ENCODE measurements at regions not wholly inside any gene's neighbourhood (a gene's known extent, or its start where the extent isn't known, plus 50 kb on each side); places are given as distances from the start of the nearest gene placed in this dataset.
"Not testable (repeated sequence)": the region's sequence is repeated elsewhere in the genome, so short reads cannot be mapped to it uniquely, and the experiment has no call there.

- no peaks in the 10 kb centered on the region for H3K9me3 ChIP-seq (replicated peaks)
- no peak for DNase-seq
These were observed 406.2 kb upstream of the FTMT start for GRCh38 chr5:121445511-121445910.

GRCh38 chr5:121462441-121462840, 389.2 kb upstream of the FTMT start:
- H3K4me1 ChIP-seq = no peaks in the 10 kb centered on the region
- no peaks in the 10 kb centered on the region for H3K36me3 ChIP-seq
- DNase-seq = no peak
- H3K9me3 ChIP-seq (replicated peaks) = no peaks in the 10 kb centered on the region
- no peak overlapping the region for H3K27ac ChIP-seq
- no peaks in the 10 kb centered on the region for H3K27me3 ChIP-seq
- H3K4me3 ChIP-seq = no peak overlapping the region

More at GRCh38 chr5:121445511-121445910, 406.2 kb upstream of the FTMT start:
- Histone ChIP-seq H3K27me3 (no peaks in the 10 kb centered on the region), H3K27ac (no peak overlapping the region), H3K4me1 (no peaks in the 10 kb centered on the region), H3K36me3 (no peaks in the 10 kb centered on the region), H3K4me3 (no peak overlapping the region)

- H3K4me1 ChIP-seq; H3K4me3 ChIP-seq; H3K27me3 ChIP-seq; DNase-seq; H3K9me3 ChIP-seq (replicated peaks); H3K27ac ChIP-seq; H3K36me3 ChIP-seq: not testable (repeated sequence)
These were observed 380.5 kb upstream of the FTMT start for GRCh38 chr5:121471222-121471621.

- Histone ChIP-seq H3K4me3 (no peak overlapping the region), H3K27ac (no peak overlapping the region), H3K27me3 (no peaks in the 10 kb centered on the region)
These were observed 373.0 kb upstream of the FTMT start for GRCh38 chr5:121478636-121479035.

GRCh38 chr5:121479337-121479736, 372.3 kb upstream of the FTMT start:
- no peak overlapping the region for H3K4me3 ChIP-seq
- no peaks in the 10 kb centered on the region for H3K9me3 ChIP-seq (replicated peaks)
- no peak overlapping the region for H3K27ac ChIP-seq
- H3K36me3 ChIP-seq = no peaks in the 10 kb centered on the region
- H3K27me3 ChIP-seq = no peaks in the 10 kb centered on the region
- H3K4me1 ChIP-seq = no peaks in the 10 kb centered on the region
- no peak for DNase-seq

More at GRCh38 chr5:121478636-121479035, 373.0 kb upstream of the FTMT start:
- H3K4me1 ChIP-seq = no peaks in the 10 kb centered on the region
- no peaks in the 10 kb centered on the region for H3K9me3 ChIP-seq (replicated peaks)
- H3K36me3 ChIP-seq = no peaks in the 10 kb centered on the region
- no peak for DNase-seq

- DNase-seq = no peak
- no peak overlapping the region for H3K27ac ChIP-seq
- no peak overlapping the region for H3K4me3 ChIP-seq
- no peaks in the 10 kb centered on the region for H3K9me3 ChIP-seq (replicated peaks)
- H3K4me1 ChIP-seq = no peaks in the 10 kb centered on the region
- no peaks in the 10 kb centered on the region for H3K27me3 ChIP-seq
- H3K36me3 ChIP-seq = no peaks in the 10 kb centered on the region
These were observed 366.4 kb upstream of the FTMT start for GRCh38 chr5:121485281-121485680.

GRCh38 chr5:121485999-121486398, 365.7 kb upstream of the FTMT start:
- H3K36me3 ChIP-seq; H3K9me3 ChIP-seq (replicated peaks); H3K27me3 ChIP-seq; H3K4me1 ChIP-seq; H3K27ac ChIP-seq; H3K4me3 ChIP-seq; DNase-seq: not testable (repeated sequence)

- DNase-seq = no peak
- no peaks in the 10 kb centered on the region for H3K9me3 ChIP-seq (replicated peaks)
- H3K36me3 ChIP-seq = no peaks in the 10 kb centered on the region
- no peaks in the 10 kb centered on the region for H3K27me3 ChIP-seq
- no peaks in the 10 kb centered on the region for H3K4me1 ChIP-seq
- H3K4me3 ChIP-seq = no peak overlapping the region
- no peak overlapping the region for H3K27ac ChIP-seq
These were observed 361.7 kb upstream of the FTMT start for GRCh38 chr5:121489972-121490371.

GRCh38 chr5:121497176-121497575, 354.5 kb upstream of the FTMT start:
- Histone ChIP-seq H3K4me1 (no peaks in the 10 kb centered on the region), H3K4me3 (no peak overlapping the region), H3K27ac (no peak overlapping the region), H3K9me3 (replicated peaks) (no peaks in the 10 kb centered on the region), H3K27me3 (no peaks in the 10 kb centered on the region), H3K36me3 (no peaks in the 10 kb centered on the region)
- DNase-seq = no peak

- H3K36me3 ChIP-seq = no peaks in the 10 kb centered on the region
- DNase-seq = no peak
- H3K27me3 ChIP-seq = no peaks in the 10 kb centered on the region
- no peak overlapping the region for H3K4me3 ChIP-seq
- no peak overlapping the region for H3K27ac ChIP-seq
- H3K9me3 ChIP-seq (replicated peaks) = no peaks in the 10 kb centered on the region
- no peaks in the 10 kb centered on the region for H3K4me1 ChIP-seq
These were observed 351.4 kb upstream of the FTMT start for GRCh38 chr5:121500310-121500709.

GRCh38 chr5:121503111-121503840, 348.4 kb upstream of the FTMT start:
- Histone ChIP-seq H3K4me3 (no peak overlapping the region), H3K36me3 (no peaks in the 10 kb centered on the region)
- DNase-seq = peak; percentile 17 to 61

GRCh38 chr5:121516997-121517396, 334.7 kb upstream of the FTMT start:
- Histone ChIP-seq H3K27ac (no peak overlapping the region), H3K27me3 (peaks cover 3% of the 10 kb centered on the region; the same call in 1 of the 2 replicates), H3K4me3 (no peak overlapping the region), H3K4me1 (no peaks in the 10 kb centered on the region), H3K36me3 (no peaks in the 10 kb centered on the region), H3K9me3 (replicated peaks) (no peaks in the 10 kb centered on the region)
- DNase-seq = no peak

More at GRCh38 chr5:121503111-121503840, 348.4 kb upstream of the FTMT start:
- H3K27ac ChIP-seq = no peak overlapping the region
- no peaks in the 10 kb centered on the region for H3K4me1 ChIP-seq
- no peaks in the 10 kb centered on the region for H3K9me3 ChIP-seq (replicated peaks)
- no peaks in the 10 kb centered on the region for H3K27me3 ChIP-seq

GRCh38 chr5:121525706-121526105, 326.0 kb upstream of the FTMT start:
- no peak overlapping the region for H3K4me3 ChIP-seq
- DNase-seq = no peak
- H3K27ac ChIP-seq = no peak overlapping the region
- H3K9me3 ChIP-seq (replicated peaks) = no peaks in the 10 kb centered on the region
- H3K4me1 ChIP-seq = no peaks in the 10 kb centered on the region
- no peaks in the 10 kb centered on the region for H3K36me3 ChIP-seq
- no peaks in the 10 kb centered on the region for H3K27me3 ChIP-seq

- Histone ChIP-seq H3K4me3 (no peak overlapping the region), H3K27ac (no peak overlapping the region), H3K9me3 (replicated peaks) (no peaks in the 10 kb centered on the region), H3K36me3 (no peaks in the 10 kb centered on the region), H3K27me3 (no peaks in the 10 kb centered on the region), H3K4me1 (no peaks in the 10 kb centered on the region)
- DNase-seq = no peak
These were observed 324.8 kb upstream of the FTMT start for GRCh38 chr5:121526908-121527307.

GRCh38 chr5:121533814-121534213, 317.9 kb upstream of the FTMT start:
- no peaks in the 10 kb centered on the region for H3K36me3 ChIP-seq
- no peaks in the 10 kb centered on the region for H3K4me1 ChIP-seq
- no peaks in the 10 kb centered on the region for H3K27me3 ChIP-seq
- H3K9me3 ChIP-seq (replicated peaks) = no peaks in the 10 kb centered on the region
- H3K27ac ChIP-seq = no peak overlapping the region
- no peak overlapping the region for H3K4me3 ChIP-seq
- DNase-seq = no peak

GRCh38 chr5:121550989-121551388, 300.7 kb upstream of the FTMT start:
- Histone ChIP-seq H3K9me3 (replicated peaks) (no peaks in the 10 kb centered on the region), H3K36me3 (no peaks in the 10 kb centered on the region), H3K27me3 (no peaks in the 10 kb centered on the region), H3K4me1 (no peaks in the 10 kb centered on the region), H3K4me3 (no peak overlapping the region), H3K27ac (no peak overlapping the region)
- DNase-seq = no peak

Measured in SJCRH30 (cell line).